Stimulated activated CD8-positive, alpha-beta memory T cell treated with anti-CD3 and anti-CD28 coated beads, Interleukin-12 subunit alpha, Interleukin-12 subunit beta, amount 100 ng/mL, for 24 hours (primary cell): ENCODE measurements at regions not wholly inside any gene's neighbourhood (a gene's known extent, or its start where the extent isn't known, plus 50 kb on each side); places are given as distances from the start of the nearest gene placed in this dataset.
"Not testable (repeated sequence)": the region's sequence is repeated elsewhere in the genome, so short reads cannot be mapped to it uniquely, and the experiment has no call there.

Experiments
- DNase-seq: peaks from one replicate; pipeline ENCODE4 v3.0.0-alpha.2; 2020; ENCODE audit errors: extremely low read depth

- no peak for DNase-seq
Measured at GRCh38 chr2:226329180-226329579, 470.4 kb downstream of the IRS1 start.

GRCh38 chr2:226327830-226328229 lies 471.8 kb downstream of the IRS1 start:
- no peak for DNase-seq

DNA sequence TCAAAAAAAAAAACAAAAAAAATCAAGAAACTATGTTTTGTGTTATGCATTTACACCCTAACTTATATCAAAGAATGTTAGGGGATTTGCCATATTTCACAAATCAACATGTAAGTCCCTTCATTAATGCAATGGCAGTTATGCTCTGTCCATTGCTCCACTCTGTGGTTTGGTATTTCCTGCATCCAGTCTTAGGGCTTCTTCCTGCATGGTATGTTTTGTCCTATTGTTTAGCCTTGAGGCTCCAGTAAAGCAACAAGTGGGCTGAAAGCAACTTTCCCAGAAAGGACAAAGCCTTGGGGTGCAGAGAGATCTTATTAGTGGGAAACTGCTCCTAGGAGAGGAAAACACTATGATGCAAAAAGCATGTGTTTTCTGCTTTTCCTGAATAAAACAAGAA lies 474.1 kb downstream of the IRS1 start:
- no peak for DNase-seq

- no peak for DNase-seq
Measured at GRCh38 chr2:226320076-226320948, 479.3 kb downstream of the IRS1 start.

GRCh38 chr2:226317970-226318369 lies 481.6 kb downstream of the IRS1 start:
- no peak for DNase-seq

DNA sequence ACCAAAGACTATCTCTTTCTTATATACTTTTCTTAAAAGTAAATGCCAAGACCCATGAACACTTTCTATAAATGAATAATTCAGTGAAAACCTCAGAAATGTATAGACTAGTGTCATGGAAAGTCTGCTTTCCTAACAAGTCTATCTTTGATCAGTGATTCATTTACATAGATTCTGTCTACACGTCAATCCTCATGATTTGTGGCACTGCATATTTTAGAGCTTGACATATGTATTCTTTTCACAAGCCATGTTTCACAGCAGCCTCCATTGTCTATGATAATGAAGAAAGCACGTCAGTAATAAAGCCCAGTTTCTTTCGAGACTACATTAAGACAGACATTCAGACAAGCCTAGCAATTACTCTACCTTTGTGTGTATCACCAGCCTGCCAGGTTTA lies 486.6 kb downstream of the IRS1 start:
- no peak for DNase-seq

DNA sequence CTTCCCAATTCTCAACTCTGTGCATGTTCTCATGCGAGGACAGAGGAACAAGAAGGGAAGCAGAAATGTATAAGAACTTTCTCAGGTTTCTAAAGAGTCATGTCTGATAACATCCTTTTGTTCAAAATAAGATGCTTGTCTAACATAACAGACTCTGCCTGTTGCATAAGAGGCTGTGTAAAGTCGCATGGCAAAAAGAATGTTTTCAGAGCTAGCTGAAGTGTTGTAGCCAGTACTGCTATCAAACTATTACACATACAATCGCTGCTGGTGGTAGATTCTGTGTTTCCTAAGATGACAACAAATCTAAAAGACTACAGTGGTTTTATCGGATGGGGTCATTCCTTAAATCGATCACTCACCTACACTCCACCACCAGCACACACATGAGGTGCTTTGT lies 487.5 kb downstream of the IRS1 start:
- DNase-seq, result no peak

DNA sequence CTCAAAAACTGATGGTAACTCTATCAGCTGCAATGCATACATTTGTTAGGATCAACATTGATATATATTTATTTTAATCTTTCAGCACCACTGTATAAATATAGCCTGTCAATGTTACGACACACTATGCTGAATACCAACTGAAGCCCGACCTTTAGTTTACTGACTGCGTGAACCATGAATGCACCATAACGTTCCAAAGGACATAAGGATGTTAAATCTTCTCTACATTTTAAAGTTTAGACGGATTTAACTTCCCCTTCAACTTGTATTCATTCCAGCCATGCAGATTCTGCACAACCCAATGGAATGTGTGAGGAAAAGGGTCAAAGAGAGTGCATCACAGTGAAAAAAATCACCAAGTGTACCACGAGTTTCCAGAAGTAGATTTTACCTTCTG lies 489.5 kb downstream of the IRS1 start:
- DNase-seq, result no peak

DNA sequence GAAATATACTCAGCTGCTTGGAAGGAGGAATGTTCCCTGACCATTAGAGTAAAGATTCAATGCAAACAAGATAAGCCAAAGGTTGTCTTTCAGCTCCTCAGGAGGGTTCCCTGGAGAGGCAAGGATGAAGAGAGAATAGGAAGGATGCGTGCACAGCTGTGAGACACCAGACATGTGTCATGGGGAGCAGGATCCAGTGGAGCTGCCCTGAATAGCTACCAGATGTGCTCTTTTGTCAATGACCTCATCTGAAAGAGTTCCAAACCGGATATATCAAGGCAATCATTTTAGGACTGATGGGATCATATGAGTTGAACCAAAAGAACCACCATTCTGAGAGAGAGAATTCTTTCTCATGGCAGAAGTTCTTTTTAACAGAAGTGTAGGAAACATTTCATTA lies 490.6 kb downstream of the IRS1 start:
- DNase-seq, result no peak

DNA sequence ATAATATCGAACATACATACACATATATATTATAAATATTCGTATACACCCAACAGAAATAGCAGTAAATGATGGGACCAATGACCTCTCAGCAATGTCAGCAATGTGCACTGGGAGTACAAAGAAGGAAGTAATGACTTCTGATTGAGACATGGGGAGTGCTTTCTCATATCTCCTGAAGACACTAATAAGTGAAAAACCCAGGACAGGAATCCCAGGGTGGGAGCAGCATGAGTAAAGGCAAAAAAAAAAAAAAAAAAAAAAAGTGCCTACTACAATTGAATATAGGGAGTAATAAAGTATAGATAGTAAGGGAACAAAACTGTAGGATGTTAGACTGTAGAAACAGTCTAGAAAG lies 491.3 kb downstream of the IRS1 start:
- DNase-seq, result no peak

GRCh38 chr2:226307487-226308322 lies 491.9 kb downstream of the IRS1 start:
- DNase-seq, result no peak

- no peak for DNase-seq
Measured at GRCh38 chr2:226306969-226307368, 492.7 kb downstream of the IRS1 start.

DNA sequence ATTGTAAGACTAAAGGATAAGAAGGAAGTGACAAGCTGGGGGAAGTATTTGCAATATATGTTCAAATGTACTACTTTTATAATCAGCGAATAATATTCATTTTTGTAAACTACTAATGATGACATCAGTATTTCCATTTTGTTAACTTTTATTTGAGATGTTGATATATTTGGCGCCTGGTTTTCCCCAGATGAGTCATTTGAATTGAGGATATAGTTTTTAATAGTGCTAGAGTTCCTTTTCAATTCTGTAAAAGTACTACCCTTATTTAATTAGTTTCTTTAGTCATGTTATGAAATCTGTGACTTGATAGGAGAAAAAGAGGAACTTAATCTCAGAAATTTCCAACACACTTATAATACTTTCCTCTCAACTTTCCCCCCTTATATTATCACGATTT lies 495.3 kb downstream of the IRS1 start:
- DNase-seq, result no peak

DNA sequence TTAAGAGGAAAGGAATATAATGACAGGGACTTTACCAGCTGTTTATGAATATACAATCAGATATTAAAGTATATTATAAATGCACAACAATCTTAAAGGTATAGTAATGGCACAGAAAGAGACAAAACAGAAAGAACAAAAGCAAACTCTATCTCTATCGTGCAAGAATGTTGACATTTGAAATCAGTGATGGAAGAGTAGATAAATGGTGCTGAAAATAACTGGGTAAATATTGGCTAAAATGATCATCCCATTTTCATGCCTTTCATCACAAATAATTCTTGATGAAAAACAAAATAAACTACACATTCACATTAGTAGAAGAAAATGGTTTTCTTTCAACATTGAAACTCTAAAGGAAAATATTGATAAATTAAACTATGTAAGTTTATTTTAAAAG lies 495.9 kb downstream of the IRS1 start:
- no peak for DNase-seq

DNA sequence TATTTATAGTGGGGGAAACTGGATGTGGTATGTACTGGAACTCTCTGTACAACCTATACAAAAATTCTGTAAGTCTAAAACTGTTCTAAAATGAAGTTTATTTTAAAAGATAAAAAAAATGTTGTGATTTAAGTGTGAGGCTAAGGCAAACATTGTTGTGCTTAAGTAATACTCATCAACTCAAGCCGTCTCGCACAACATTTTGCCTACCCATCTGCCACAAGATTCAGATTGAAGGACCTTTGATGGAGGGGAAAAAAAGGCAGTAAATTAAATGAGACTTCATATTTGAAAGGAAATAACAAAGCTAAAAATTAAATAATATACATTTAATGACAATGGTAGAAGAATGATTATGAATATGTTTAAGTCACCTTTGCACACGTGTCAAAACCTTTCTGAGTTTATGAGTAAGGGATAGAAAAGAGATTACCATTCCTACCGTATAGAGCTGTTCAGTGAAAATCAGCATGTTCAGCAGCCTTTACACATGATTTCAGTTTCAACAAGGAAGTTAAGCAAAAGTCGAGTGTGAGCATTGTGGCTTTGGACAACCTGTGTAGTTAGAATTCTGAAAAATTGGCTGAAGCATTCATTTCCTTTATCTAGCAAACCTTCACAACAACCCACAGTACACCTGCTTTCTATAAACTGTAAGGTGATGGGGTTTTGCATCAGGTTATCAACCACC lies 499.3 kb downstream of the IRS1 start:
- no peak for DNase-seq

- DNase-seq, result no peak
Measured at GRCh38 chr2:226299771-226300170, 499.8 kb downstream of the IRS1 start.

DNA sequence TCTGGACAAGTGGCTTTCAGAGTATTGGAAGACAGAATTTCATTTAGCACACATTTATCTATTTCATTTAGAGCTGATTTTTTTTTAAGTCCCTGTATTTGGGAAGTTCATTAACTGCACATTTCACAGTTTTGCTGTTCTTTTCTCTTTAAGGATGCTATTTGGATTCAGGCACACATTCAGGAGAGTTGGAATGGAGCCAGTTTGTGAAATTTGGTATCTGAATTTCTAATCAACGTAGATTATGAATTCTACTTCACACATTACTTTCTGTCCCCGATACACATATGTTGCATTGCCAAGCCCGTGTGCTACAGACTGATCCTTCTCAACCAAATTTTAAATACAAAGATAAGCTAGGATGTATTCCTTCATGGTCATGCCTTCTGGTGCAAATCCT lies 503.9 kb downstream of the IRS1 start:
- DNase-seq, result no peak

DNA sequence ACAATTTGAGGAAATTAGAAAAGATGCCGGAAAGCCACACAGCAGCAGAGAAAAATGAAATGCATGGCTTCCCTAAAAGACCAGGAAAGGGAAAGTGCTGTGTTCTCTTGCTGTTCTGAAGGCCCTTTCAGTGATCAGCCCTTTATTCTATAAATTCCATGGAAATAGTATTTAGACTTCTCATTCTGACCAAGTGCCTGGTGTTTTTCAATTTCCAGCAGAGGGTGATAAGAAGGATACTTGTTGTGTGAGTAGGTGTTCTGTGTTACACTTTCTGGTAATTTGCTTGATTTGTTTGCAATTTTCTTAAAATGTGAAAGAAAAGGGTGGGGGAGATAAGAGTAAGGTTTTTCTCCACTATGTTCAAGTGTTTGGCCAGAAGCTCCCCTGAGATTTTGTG lies 504.5 kb downstream of the IRS1 start:
- DNase-seq, result no peak

GRCh38 chr2:226291281-226291680 lies 508.3 kb downstream of the IRS1 start:
- not testable (repeated sequence) for DNase-seq

DNA sequence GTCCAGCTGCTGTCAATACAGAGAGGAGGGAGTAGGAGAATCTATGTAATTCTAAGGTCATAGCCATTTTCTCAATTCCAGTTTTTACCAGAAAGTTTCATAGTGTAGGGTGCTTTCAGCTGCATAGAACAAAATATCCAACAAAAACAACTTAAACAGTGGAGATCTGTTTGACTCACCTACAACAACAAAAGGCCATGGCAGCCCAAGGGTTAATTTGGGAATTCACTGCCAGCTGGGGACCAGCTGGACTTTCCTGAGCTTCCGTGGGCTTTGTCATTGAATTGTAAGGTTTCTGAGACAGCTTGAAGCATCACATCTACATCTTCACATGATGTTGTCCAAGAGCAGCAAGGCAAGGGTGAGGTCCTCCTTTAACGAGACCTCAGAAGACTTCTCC lies 512.7 kb downstream of the IRS1 start:
- DNase-seq, result no peak

DNA sequence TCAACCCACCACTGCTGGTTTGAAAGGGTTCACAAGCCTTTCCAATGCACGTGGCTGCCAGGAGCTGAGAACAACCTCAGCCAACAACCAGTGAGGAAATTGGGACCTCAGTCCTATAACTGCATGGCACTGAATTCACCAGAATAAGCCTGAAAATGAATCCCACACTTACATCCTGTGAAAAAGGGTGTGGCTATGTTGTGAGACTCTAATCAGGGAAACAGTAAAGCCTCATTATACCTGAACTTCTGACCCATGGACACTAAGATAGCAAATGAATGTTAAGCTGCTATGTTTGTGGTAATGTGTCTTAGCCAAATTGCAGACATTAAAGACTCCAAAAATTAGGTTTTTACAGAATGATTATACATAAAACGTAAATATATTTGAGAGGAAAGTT lies 515.8 kb downstream of the IRS1 start:
- no peak for DNase-seq

- DNase-seq, result no peak
Measured at GRCh38 chr2:226282151-226282550, 517.5 kb downstream of the IRS1 start.

- DNase-seq, result not testable (repeated sequence)
Measured at GRCh38 chr2:226280136-226280535, 519.5 kb downstream of the IRS1 start.
